GM12878 (cell line): ENCODE measurements at regions not wholly inside any gene's neighbourhood (a gene's known extent, or its start where the extent isn't known, plus 50 kb on each side); places are given as distances from the start of the nearest gene placed in this dataset.

Experiments
- ATAC-seq: fragments of 200-7000 bp; cut with Tn5 transposase; 3 replicates; pipeline ENCODE4 v1.9.1; 2020; ENCODE audit warnings: mild to moderate bottlenecking, moderate library complexity
- BruUV-seq: library from RNA; stranded (reverse); fragments of 400-500 nt; replicated peaks from 2 replicates; lab custom pipeline; 2021; lab: Mats Ljungman, UMichigan
- CTCF ChIA-PET: fragments of 300-600 bp; sonication (Branson Sonifier 250); formaldehyde crosslinking; extraction: SDS; loops from one replicate; lab custom pipeline; 2021; ENCODE audit warnings: inconsistent platforms; lab: Yijun Ruan, JAX
- POLR2A ChIA-PET: fragments of 350-600 bp; formaldehyde crosslinking; extraction: SDS; loops from one replicate; lab custom pipeline; 2021; ENCODE audit warnings: inconsistent platforms; lab: Charles Lee
- RAD21 ChIA-PET: fragments of 300-600 bp; sonication (Branson Sonifier 250); formaldehyde crosslinking; loops from one replicate; lab custom pipeline; 2023; ENCODE audit warnings: antibody characterized with exemption; ENCODE audit not compliant: unreplicated experiment; lab: Charles Lee
- SMC1A ChIA-PET: fragments of 300-600 bp; sonication (Branson Sonifier 250); formaldehyde crosslinking; loops from one replicate; lab custom pipeline; 2023; ENCODE audit not compliant: unreplicated experiment, uncharacterized antibody; lab: Charles Lee
- DNase-seq: peaks from one replicate; pipeline ENCODE4 v3.0.0-alpha.2; 2011; ENCODE audit warnings: low read depth, low spot score
- FAIRE-seq: peaks from 3 replicates; lab custom pipeline; 2011; peaks lifted over from hg19 to GRCh38; lab: Jason Lieb, UNC
- H2AFZ ChIP-seq: 2 replicates; pipeline ENCODE4 v1.6.0; 2011; ENCODE audit warnings: low read depth, low read length, control low read depth; ENCODE audit not compliant: control insufficient read depth
- H3K27ac ChIP-seq: 2 replicates; pipeline ENCODE4 v1.5.1; 2011; ENCODE audit warnings: control low read depth; ENCODE audit not compliant: control insufficient read depth, insufficient read depth
- H3K27me3 ChIP-seq, 2 experiments: replicated peaks in 1 of 2; 2 replicates each; pipeline versions ENCODE4 v1.6.0 to v1.6.1; 2011; ENCODE audit warnings: low read length in 1 of 2; ENCODE audit not compliant: control insufficient read depth in 2 of 2, insufficient read depth in 2 of 2
- H3K36me3 ChIP-seq, 2 experiments: 2 replicates each; pipeline ENCODE4 v1.5.1; 2011; ENCODE audit warnings: low read length in 1 of 2; ENCODE audit not compliant: control insufficient read depth in 2 of 2, insufficient read depth in 2 of 2
- H3K4me1 ChIP-seq: 2 replicates; pipeline ENCODE4 v1.6.1; 2011; ENCODE audit warnings: mild to moderate bottlenecking, low read length, moderate library complexity, mixed read lengths; ENCODE audit not compliant: control insufficient read depth, insufficient read depth
- H3K4me2 ChIP-seq: 2 replicates; pipeline ENCODE4 v1.6.0; 2011; ENCODE audit warnings: control low read depth; ENCODE audit not compliant: control insufficient read depth, insufficient read depth
- H3K4me3 ChIP-seq: fragments of 200-600 bp; sonication (generic); 2 replicates; pipeline ENCODE4 v1.5.1; 2016
- H3K79me2 ChIP-seq: 2 replicates; pipeline ENCODE4 v1.6.0; 2011; ENCODE audit warnings: low read length; ENCODE audit not compliant: control insufficient read depth, insufficient read depth
- H3K9ac ChIP-seq: 2 replicates; pipeline ENCODE4 v1.8.0; 2011; ENCODE audit warnings: low read length, control low read depth, mixed read lengths; ENCODE audit not compliant: control insufficient read depth, insufficient read depth
- H3K9me3 ChIP-seq: replicated peaks from 3 replicates; pipeline ENCODE4 v1.5.1; 2011; ENCODE audit warnings: mild to moderate bottlenecking, low read length; ENCODE audit not compliant: control insufficient read depth, insufficient read depth
- H4K20me1 ChIP-seq: 2 replicates; pipeline ENCODE4 v1.6.0; 2011; ENCODE audit not compliant: control insufficient read depth, insufficient read depth
- CHD4 ChIP-seq: fragments of 200-600 bp; sonication (generic); IDR thresholded peaks from 2 replicates; pipeline ENCODE4 v1.6.1; 2016; ENCODE audit warnings: mild to moderate bottlenecking
- ETV6 ChIP-seq, 2 experiments: fragments of 450-650 bp in 1 of 2; IDR thresholded peaks in 1 of 2; conservative IDR thresholded peaks in 1 of 2; 2 replicates each; pipeline ENCODE4 v1.6.1; 2014; ENCODE audit warnings: antibody characterized with exemption in 1 of 2, borderline replicate concordance in 1 of 2, low read depth in 1 of 2, mild to moderate bottlenecking in 1 of 2, moderate library complexity in 1 of 2
- EZH2 ChIP-seq: IDR thresholded peaks from 2 replicates; pipeline ENCODE4 v1.6.1; 2012; ENCODE audit warnings: low read depth, mild to moderate bottlenecking, control low read depth, inconsistent platforms, low read length, borderline replicate concordance; ENCODE audit not compliant: control insufficient read depth
- RAD21 ChIP-seq: IDR thresholded peaks from 2 replicates; pipeline ENCODE4 v1.6.1; 2011; ENCODE audit warnings: mild to moderate bottlenecking, low read depth, low read length, moderate library complexity; ENCODE audit not compliant: insufficient read depth
- SUZ12 ChIP-seq: fragments of 200-600 bp; sonication (generic); IDR thresholded peaks from one replicate; pipeline ENCODE4 v1.6.1; 2018; ENCODE audit warnings: antibody characterized with exemption, mild to moderate bottlenecking; ENCODE audit not compliant: unreplicated experiment
- TCF3 ChIP-seq: IDR thresholded peaks from 2 replicates; pipeline ENCODE4 v1.6.1; 2012; ENCODE audit warnings: low read depth, mild to moderate bottlenecking, low read length, borderline replicate concordance; ENCODE audit not compliant: insufficient read depth
- WGBS: methylation state at CpG from one replicate; pipeline ENCODE4 v1.1.6; 2016; ENCODE audit warnings: low lambda C conversion rate; ENCODE audit not compliant: insufficient replicate concordance, insufficient coverage; ENCODE audit errors: missing lambda C conversion rate; 5-methylcytosine and 5-hydroxymethylcytosine counted together
- in situ Hi-C: fragments of 300-500 bp; cut with MboI; formaldehyde crosslinking; loops from 9 replicates; pipeline ENCODE4 v1.14.3; 2018; ENCODE audit warnings: mixed read lengths
- intact Hi-C: fragments of 100-400 bp; cut with micrococcal nuclease; formaldehyde crosslinking; loops from one replicate; pipeline ENCODE4 v1.14.2; 2022; ENCODE audit not compliant: unreplicated experiment
- TF ChIP-seq, protein P1 (sequence below): fragments of 450-650 bp; IDR thresholded peaks from 2 replicates; pipeline ENCODE4 v1.6.1; 2018; ENCODE audit warnings: mild to moderate bottlenecking, low read depth, moderate library complexity; ENCODE audit not compliant: partially characterized antibody
- TF ChIP-seq, protein P2 (sequence below): fragments of 450-650 bp; formaldehyde crosslinking; IDR thresholded peaks from 2 replicates; pipeline ENCODE4 v1.4.0; 2022; ENCODE audit warnings: mild to moderate bottlenecking, moderate library complexity
- TF ChIP-seq, protein P3 (sequence below): fragments of 150-350 bp; IDR thresholded peaks from 2 replicates; pipeline ENCODE4 v1.6.1; 2014; ENCODE audit warnings: mild to moderate bottlenecking, low read depth, low read length

DNA sequence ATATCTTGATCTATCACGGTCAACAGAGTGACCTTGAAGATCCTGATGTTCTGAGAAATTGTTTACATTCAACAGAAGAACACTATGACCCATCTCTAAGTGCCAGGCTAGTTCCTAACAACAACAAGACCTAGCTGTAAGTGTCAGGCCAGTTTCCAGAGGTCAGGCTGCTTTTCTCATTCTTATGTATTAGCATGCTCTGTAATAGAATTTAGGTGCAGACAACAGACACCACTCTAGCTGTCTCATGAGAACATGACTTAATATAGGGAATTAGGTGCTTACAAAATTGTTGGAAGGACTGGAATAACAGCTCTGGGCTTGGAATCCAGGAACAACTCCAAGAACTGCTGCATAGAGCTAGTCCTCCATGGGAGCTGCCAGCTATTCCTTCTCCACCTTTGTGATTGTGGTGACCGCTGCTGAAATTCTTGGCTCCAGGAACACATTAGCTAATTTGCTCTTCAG is 138.7 kb downstream of the SNX18 start:
- no peak overlapping the region for H2AFZ ChIP-seq
- WGBS, result 57% methylated on average over 2 of the region's 2 CpGs
- in situ Hi-C loops, result no loop called here
- CTCF ChIA-PET, result interaction anchor here (0.8 kb wide), 1 partner anchor 211 kb away, joined by 3 read pairs; no protein-coding TSS in a partner anchor
- H3K79me2 ChIP-seq, result no peaks in the 10 kb centered on the region
- intact Hi-C loops, result no loop called here
- no peaks in the 10 kb centered on the region for H3K9me3 ChIP-seq
- BruUV-seq, result no TSS peak
- H3K4me2 ChIP-seq, result no peak overlapping the region
- no peak overlapping the region for H3K4me3 ChIP-seq
- POLR2A ChIA-PET, result no interaction called here
- TF ChIP-seq, protein P1, sequence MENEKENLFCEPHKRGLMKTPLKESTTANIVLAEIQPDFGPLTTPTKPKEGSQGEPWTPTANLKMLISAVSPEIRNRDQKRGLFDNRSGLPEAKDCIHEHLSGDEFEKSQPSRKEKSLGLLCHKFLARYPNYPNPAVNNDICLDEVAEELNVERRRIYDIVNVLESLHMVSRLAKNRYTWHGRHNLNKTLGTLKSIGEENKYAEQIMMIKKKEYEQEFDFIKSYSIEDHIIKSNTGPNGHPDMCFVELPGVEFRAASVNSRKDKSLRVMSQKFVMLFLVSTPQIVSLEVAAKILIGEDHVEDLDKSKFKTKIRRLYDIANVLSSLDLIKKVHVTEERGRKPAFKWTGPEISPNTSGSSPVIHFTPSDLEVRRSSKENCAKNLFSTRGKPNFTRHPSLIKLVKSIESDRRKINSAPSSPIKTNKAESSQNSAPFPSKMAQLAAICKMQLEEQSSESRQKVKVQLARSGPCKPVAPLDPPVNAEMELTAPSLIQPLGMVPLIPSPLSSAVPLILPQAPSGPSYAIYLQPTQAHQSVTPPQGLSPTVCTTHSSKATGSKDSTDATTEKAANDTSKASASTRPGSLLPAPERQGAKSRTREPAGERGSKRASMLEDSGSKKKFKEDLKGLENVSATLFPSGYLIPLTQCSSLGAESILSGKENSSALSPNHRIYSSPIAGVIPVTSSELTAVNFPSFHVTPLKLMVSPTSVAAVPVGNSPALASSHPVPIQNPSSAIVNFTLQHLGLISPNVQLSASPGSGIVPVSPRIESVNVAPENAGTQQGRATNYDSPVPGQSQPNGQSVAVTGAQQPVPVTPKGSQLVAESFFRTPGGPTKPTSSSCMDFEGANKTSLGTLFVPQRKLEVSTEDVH, result no peak
- TF ChIP-seq TCF3 (no peak), CHD4 (no peak), ETV6 (conservative IDR thresholded peaks at IDR 0.05 in 1 of 2, IDR thresholded peaks at IDR 0.05 in 1 of 2; ENCODE audit: borderline replicate concordance in 1 of 2, low read depth in 1 of 2) (no peak), RAD21 (no peak), SUZ12 (no peak), EZH2 (no peak)
- TF ChIP-seq, protein P2, sequence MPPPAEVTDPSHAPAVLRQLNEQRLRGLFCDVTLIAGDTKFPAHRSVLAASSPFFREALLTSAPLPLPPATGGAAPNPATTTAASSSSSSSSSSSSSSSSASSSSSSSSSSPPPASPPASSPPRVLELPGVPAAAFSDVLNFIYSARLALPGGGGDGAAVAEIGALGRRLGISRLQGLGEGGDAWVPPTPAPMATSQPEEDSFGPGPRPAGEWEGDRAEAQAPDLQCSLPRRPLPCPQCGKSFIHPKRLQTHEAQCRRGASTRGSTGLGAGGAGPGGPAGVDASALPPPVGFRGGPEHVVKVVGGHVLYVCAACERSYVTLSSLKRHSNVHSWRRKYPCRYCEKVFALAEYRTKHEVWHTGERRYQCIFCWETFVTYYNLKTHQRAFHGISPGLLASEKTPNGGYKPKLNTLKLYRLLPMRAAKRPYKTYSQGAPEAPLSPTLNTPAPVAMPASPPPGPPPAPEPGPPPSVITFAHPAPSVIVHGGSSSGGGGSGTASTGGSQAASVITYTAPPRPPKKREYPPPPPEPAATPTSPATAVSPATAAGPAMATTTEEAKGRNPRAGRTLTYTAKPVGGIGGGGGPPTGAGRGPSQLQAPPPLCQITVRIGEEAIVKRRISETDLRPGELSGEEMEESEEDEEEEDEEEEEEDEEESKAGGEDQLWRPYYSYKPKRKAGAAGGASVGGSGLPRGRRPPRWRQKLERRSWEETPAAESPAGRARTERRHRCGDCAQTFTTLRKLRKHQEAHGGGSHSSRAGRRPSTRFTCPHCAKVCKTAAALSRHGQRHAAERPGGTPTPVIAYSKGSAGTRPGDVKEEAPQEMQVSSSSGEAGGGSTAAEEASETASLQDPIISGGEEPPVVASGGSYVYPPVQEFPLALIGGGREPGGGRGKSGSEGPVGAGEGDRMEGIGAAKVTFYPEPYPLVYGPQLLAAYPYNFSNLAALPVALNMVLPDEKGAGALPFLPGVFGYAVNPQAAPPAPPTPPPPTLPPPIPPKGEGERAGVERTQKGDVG (CRISPR knock-in tag), result no peak
- TF ChIP-seq, protein P3, sequence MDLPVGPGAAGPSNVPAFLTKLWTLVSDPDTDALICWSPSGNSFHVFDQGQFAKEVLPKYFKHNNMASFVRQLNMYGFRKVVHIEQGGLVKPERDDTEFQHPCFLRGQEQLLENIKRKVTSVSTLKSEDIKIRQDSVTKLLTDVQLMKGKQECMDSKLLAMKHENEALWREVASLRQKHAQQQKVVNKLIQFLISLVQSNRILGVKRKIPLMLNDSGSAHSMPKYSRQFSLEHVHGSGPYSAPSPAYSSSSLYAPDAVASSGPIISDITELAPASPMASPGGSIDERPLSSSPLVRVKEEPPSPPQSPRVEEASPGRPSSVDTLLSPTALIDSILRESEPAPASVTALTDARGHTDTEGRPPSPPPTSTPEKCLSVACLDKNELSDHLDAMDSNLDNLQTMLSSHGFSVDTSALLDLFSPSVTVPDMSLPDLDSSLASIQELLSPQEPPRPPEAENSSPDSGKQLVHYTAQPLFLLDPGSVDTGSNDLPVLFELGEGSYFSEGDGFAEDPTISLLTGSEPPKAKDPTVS, result no peak
- H3K9ac ChIP-seq, result no peak overlapping the region
- peaks cover 0 to 2% of the 10 kb centered on the region in 2 experiments; a peak in 1 of 4 replicates for H3K27me3 ChIP-seq
- FAIRE-seq (no peak), ATAC-seq (no peak), DNase-seq (no peak)
- H3K4me1 ChIP-seq, result no peaks in the 10 kb centered on the region
- H3K36me3 ChIP-seq, result no peaks in the 10 kb centered on the region
- H3K27ac ChIP-seq, result no peak overlapping the region
- H4K20me1 ChIP-seq, result no peaks in the 10 kb centered on the region
- SMC1A ChIA-PET, result interaction anchor here (0.7 kb wide), 1 partner anchor 37 kb away, joined by 3 read pairs; no protein-coding TSS in a partner anchor
- RAD21 ChIA-PET, result no interaction called here
